ENCODE measurements at regions not wholly inside any gene's neighbourhood (a gene's known extent, or its start where the extent isn't known, plus 50 kb on each side); places are given as distances from the start of the nearest gene placed in this dataset.
"Not testable (repeated sequence)": the region's sequence is repeated elsewhere in the genome, so short reads cannot be mapped to it uniquely, and the experiment has no call there.

DNA sequence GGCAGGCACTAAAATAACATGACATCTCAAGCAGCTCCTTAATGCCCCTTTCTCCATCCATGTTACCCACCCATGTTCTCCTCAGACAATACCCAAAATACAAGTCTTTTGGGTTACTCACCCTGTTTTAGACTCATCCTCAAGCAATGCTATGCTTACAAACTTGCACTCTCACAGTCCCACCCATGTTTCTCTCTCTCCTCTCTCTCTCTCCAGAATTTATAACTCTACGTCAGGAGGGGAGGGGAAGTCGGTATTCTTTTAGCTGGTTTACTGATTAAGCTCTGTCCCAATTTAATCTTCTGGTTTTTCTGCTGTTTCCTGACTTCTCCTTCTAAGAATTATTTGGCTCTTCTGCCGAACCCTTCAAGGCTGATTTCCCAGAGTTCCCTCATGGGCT lies 98.0 kb upstream of the NR5A2 start:
- Histone ChIP-seq H3K4me3 (no peak overlapping the region), H3K27me3 (no peaks in the 10 kb centered on the region), H3K27ac (no peak overlapping the region), H3K9me3 (no peaks in the 10 kb centered on the region), H3K4me1 (no peaks in the 10 kb centered on the region), H3K36me3 (replicated peaks in 1 of 2; ENCODE audit: insufficient read depth in 1 of 2, low read depth in 2 of 2) (no peaks in the 10 kb centered on the region)
- DNase-seq (no peak), ATAC-seq (no peak)
- 69 to 78% methylated on average over 3 of the region's 3 CpGs for WGBS, 2 donors
- TF ChIP-seq, protein P1, sequence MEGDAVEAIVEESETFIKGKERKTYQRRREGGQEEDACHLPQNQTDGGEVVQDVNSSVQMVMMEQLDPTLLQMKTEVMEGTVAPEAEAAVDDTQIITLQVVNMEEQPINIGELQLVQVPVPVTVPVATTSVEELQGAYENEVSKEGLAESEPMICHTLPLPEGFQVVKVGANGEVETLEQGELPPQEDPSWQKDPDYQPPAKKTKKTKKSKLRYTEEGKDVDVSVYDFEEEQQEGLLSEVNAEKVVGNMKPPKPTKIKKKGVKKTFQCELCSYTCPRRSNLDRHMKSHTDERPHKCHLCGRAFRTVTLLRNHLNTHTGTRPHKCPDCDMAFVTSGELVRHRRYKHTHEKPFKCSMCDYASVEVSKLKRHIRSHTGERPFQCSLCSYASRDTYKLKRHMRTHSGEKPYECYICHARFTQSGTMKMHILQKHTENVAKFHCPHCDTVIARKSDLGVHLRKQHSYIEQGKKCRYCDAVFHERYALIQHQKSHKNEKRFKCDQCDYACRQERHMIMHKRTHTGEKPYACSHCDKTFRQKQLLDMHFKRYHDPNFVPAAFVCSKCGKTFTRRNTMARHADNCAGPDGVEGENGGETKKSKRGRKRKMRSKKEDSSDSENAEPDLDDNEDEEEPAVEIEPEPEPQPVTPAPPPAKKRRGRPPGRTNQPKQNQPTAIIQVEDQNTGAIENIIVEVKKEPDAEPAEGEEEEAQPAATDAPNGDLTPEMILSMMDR (IDR thresholded peaks at IDR 0.05): no peak
- TF ChIP-seq POLR2A (IDR thresholded peaks at IDR 0.05): no peak
- intact Hi-C loops (cut with DNase I): no loop called here

DNA sequence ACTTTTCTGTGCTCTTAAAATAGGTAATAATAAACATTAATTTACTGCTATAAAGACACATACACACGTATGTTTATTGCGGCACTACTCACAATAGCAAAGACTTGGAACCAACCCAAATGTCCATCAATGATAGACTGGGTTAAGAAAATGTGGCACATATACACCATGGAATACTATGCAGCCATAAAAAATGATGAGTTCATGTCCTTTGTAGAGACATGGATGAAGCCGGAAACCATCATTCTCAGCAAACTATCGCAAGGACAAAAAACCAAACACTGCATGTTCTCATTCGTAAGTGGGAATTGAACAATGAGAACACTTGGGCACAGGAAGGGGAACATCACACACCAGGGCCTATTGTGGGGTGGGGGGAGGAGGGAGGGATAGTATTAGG lies 97.4 kb upstream of the NR5A2 start:
- H3K4me3 ChIP-seq; H3K36me3 ChIP-seq (replicated peaks in 1 of 2; ENCODE audit: insufficient read depth in 1 of 2, low read depth in 2 of 2); H3K27ac ChIP-seq; ATAC-seq; DNase-seq; H3K9me3 ChIP-seq; H3K4me1 ChIP-seq; intact Hi-C loops (cut with DNase I); H3K27me3 ChIP-seq: not testable (repeated sequence)
- 97% methylated on average over 5 of the region's 5 CpGs for WGBS, 2 donors

DNA sequence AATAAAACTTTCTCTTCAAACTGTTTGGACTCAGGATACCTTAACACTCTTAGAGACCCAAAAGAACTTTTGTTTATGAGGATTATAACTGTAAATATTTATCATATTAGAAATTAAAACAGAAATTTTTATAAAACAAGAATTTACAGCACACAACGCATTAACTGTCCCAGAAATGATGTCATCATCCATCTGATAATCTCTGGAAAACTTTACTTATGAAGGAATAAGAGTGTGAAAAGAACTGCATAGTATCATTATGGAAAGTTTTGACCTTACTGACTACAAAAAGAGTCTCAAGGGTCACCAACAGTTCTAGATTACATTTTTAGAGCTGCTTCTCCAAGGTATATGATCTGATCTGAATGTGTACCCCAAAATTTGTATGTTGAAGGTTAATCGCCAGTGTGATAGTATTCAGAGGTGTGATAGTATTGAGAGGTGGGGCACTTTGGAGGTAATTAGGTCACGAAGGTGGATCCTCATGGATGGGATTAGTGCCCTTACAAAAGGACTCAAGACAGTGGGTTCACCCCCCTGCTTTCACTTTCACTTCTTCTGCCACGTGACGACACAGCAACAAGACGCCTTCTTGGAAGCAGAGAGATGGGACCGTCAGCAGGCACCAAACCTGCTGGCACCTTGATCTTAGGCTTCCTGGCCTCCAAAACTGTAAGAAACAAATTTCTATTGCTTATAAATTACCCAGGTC lies 95.7 kb upstream of the NR5A2 start:
- no peak overlapping the region for H3K27ac ChIP-seq
- 81 to 94% methylated on average over 7 of the region's 7 CpGs for WGBS, 2 donors
- H3K36me3 ChIP-seq (replicated peaks in 1 of 2; ENCODE audit: insufficient read depth in 1 of 2, low read depth in 2 of 2): no peaks in the 10 kb centered on the region
- ATAC-seq (no peak), DNase-seq (peak in 2 of 4 donors; percentile 17 to 39)
- no peaks in the 10 kb centered on the region for H3K27me3 ChIP-seq
- intact Hi-C loops (cut with DNase I): no loop called here
- H3K4me3 ChIP-seq: no peak overlapping the region
- no peaks in the 10 kb centered on the region for H3K4me1 ChIP-seq
- TF ChIP-seq, protein P1 (IDR thresholded peaks at IDR 0.05): no peak
- TF ChIP-seq POLR2A (IDR thresholded peaks at IDR 0.05): no peak
- no peaks in the 10 kb centered on the region for H3K9me3 ChIP-seq

DNA sequence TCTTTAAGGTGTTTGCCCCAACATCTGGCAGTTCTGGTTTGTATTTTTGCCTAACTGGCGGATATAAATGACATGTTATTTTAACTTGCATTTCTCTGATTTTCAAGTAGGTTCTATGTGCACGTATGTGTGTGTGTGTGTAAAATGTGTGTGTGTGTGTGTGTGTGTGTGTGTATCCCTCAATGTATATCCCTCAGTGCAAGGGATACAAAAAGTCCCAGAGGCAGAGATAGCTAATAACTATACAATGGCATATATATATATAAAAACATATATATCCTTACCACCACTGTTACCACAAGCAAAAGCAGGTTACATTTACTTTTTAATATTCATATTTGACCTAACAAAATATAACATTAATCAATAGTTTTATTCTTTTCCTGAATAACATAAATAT lies 95.0 kb upstream of the NR5A2 start:
- Histone ChIP-seq H3K27ac (no peak overlapping the region), H3K9me3 (no peaks in the 10 kb centered on the region), H3K4me3 (no peak overlapping the region), H3K27me3 (no peaks in the 10 kb centered on the region), H3K36me3 (replicated peaks in 1 of 2; ENCODE audit: insufficient read depth in 1 of 2, low read depth in 2 of 2) (no peaks in the 10 kb centered on the region), H3K4me1 (no peaks in the 10 kb centered on the region)
- intact Hi-C loops (cut with DNase I): no loop called here
- WGBS, 2 donors: 83 to 90% methylated on average over 2 of the region's 2 CpGs
- TF ChIP-seq, protein P1 (IDR thresholded peaks at IDR 0.05): no peak
- no peak for TF ChIP-seq POLR2A (IDR thresholded peaks at IDR 0.05)
- ATAC-seq: no peak
- no peak for DNase-seq

DNA sequence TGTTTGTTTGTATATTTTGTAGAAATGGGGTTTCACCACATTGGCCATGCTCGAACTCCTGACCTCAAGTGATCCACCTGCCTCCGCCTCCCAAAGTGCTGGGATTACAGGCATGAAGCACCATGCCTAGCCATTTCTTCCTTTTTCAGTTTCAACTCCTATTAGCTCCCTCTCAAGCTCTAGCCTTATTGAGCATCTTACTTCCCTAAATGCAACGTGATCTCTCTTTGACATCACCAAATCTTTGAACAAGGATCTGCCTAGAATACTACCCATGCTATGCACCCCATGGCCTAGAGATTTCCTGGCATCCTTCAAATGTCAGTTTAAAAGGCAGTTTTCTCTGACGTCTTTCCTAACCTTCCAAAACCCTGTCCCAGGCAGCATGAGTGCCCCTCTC lies 91.1 kb upstream of the NR5A2 start:
- Histone ChIP-seq H3K4me3 (no peak overlapping the region), H3K4me1 (no peaks in the 10 kb centered on the region), H3K36me3 (replicated peaks in 1 of 2; ENCODE audit: insufficient read depth in 1 of 2, low read depth in 2 of 2) (no peaks in the 10 kb centered on the region), H3K27me3 (no peaks in the 10 kb centered on the region), H3K9me3 (no peaks in the 10 kb centered on the region), H3K27ac (no peak overlapping the region)
- intact Hi-C loops (cut with DNase I): no loop called here
- WGBS, 2 donors: 78 to 80% methylated on average over 4 of the region's 4 CpGs
- TF ChIP-seq, protein P1 (IDR thresholded peaks at IDR 0.05): no peak
- no peak for TF ChIP-seq POLR2A (IDR thresholded peaks at IDR 0.05)
- DNase-seq (no peak), ATAC-seq (no peak)
